Fibroblast of mammary gland (primary cell): ENCODE measurements at regions not wholly inside any gene's neighbourhood (a gene's known extent, or its start where the extent isn't known, plus 50 kb on each side); places are given as distances from the start of the nearest gene placed in this dataset.

Source experiments
- DNase-seq: peaks from one replicate; pipeline ENCODE4 v3.0.0-alpha.2; 2010; ENCODE audit warnings: low read depth
- H3K4me3 ChIP-seq: 2 replicates; pipeline ENCODE4 v1.5.1; 2011; ENCODE audit warnings: low read depth, mild to moderate bottlenecking, low read length, moderate library complexity; ENCODE audit not compliant: control insufficient read depth
- TF ChIP-seq, protein P1 (sequence below): conservative IDR thresholded peaks from 2 replicates; pipeline ENCODE4 v1.5.1; 2011; ENCODE audit warnings: low read depth, low read length, inconsistent platforms; ENCODE audit not compliant: control insufficient read depth, insufficient read depth

DNA sequence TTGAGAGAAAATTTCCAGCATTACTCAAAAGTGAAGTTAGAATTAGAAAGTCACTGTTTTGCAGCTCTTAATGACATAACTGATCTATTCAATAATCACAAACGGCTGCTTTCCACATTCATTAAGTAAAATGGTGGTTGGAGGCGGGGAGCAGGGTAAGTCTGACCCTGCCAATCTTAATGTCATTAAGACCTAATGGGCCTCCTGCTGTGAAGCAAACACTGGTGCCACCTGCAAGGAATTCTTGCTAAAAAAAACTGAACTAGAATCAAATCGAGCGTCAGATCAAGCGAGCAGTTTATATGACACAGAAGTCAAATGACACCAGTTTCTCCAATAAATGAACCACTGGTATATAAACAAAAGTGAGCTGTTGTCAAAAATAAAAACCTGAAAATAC lies 351.5 kb downstream of the BRD1 start:
- no peak for DNase-seq
- TF ChIP-seq, protein P1, sequence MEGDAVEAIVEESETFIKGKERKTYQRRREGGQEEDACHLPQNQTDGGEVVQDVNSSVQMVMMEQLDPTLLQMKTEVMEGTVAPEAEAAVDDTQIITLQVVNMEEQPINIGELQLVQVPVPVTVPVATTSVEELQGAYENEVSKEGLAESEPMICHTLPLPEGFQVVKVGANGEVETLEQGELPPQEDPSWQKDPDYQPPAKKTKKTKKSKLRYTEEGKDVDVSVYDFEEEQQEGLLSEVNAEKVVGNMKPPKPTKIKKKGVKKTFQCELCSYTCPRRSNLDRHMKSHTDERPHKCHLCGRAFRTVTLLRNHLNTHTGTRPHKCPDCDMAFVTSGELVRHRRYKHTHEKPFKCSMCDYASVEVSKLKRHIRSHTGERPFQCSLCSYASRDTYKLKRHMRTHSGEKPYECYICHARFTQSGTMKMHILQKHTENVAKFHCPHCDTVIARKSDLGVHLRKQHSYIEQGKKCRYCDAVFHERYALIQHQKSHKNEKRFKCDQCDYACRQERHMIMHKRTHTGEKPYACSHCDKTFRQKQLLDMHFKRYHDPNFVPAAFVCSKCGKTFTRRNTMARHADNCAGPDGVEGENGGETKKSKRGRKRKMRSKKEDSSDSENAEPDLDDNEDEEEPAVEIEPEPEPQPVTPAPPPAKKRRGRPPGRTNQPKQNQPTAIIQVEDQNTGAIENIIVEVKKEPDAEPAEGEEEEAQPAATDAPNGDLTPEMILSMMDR, result no peak
- H3K4me3 ChIP-seq, result no peak overlapping the region

DNA sequence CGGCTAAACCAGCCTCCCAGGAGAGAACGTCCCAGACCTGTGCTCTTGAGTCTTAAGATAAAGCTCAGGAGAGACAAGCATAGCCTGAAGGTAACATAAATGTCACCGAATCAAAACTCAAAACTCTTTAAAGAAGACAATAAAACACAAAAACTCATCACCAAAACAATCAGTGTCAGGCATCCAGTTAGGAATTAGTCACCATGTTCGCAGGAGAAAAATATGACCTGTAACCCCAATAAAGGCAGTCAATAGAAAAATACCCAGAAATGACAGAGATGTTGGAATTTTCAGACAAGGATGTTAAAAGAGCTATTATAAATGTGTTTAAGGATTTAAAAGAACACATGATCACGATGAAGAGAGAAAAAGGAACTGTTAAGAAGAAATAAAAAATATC lies 352.4 kb downstream of the BRD1 start:
- TF ChIP-seq, protein P1, result no peak
- no peak for DNase-seq

DNA sequence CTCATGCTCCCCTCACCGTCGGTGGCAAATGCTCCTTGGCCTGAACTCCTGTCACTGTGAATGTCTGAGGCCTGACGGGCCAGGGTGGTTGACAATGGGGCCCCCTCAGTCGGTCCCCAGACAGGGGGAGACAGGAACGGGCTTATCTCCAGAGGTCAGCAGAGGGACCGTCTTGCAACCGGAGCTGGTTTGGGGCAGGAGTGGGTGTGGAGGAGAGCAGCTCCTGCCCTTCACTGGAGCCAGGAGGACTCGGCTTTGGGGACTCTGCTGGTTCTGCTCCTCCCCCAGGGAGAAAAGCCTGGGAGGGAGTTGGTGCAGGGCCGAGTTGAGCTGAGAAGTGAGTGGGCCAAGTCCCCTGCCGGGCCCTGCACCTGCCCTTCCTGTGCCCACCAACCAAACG lies 354.4 kb downstream of the BRD1 start:
- H3K4me3 ChIP-seq, result no peak overlapping the region
- DNase-seq, result no peak
- TF ChIP-seq, protein P1, result no peak

More for the DNA sequence above, 352.4 kb downstream of the BRD1 start:
- no peak overlapping the region for H3K4me3 ChIP-seq

DNA sequence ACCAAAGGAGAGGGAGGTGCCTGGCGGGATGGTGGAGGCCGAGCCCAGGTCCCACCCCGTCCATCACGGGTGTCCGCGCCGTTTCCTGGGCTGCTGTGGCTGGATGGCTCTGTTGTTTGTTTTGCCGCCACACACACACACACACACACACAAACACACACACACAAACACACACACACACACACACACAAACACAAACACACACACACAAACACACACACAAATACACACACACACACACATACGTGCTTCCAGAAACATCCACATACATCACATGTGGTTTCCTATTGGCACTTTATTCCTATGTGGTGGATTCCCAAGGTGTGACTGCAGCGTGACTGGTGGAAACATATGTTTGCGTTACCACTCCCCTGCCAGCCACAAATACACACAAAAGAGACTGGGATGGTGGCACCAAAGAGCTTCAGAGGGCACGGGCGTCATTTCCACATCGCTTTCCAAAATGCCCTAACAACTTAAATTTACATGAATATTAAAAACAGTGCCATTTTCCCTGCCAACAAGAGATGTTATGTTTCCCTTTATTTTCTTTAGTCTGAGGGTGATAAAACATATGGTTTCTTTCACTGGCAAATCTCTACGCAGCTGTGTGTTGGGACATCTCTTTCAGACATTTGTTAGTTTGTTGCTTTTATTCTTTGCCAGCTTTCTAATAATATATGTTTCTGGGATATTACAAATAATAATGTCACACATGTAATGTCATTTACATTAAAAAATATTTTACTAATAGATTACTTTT lies 356.8 kb downstream of the BRD1 start:
- no peak for DNase-seq
- TF ChIP-seq, protein P1, result no peak
- H3K4me3 ChIP-seq, result no peak overlapping the region

DNA sequence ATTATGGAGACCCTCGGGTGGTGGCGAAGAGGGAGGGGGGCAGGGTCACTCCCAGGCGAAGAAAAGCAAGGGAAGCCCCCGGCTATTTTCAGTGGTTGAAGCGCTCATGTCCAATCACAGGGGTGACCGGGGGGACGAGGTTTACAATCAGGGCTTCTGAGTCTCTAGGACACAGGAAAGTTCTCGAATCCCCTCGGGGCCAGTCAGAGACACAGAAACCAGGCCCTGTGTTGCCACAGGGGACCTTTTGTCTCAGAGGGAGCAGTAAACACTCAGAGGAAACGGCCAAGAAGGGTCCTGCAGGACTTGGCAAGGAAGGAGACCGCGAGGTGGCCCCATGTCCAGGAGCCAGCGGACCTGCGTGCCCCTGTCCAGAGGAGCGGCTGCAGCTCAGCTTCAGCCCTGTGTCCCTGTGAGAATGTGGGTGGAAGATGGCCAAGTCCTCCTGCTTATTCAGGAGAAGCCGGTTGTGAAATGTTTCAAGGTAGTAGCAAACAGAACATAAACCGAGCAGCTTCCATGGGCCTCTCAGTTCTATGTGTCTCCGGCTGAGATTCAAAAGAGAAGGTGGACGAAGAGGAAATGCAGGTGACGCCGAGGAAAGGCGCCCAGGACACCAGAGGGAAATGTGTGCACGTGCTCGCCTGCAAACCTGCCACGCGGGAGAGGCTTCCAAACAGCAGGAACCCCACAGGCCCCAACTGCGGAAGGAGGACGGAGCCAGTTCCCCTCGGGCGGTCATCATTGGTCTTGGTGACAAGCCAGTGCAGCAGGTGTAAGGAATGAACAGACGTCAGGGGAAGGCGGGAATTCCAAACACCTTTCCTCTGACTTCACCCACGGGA lies 357.6 kb downstream of the BRD1 start:
- no peak overlapping the region for H3K4me3 ChIP-seq
- no peak for DNase-seq
- TF ChIP-seq, protein P1, result no peak

DNA sequence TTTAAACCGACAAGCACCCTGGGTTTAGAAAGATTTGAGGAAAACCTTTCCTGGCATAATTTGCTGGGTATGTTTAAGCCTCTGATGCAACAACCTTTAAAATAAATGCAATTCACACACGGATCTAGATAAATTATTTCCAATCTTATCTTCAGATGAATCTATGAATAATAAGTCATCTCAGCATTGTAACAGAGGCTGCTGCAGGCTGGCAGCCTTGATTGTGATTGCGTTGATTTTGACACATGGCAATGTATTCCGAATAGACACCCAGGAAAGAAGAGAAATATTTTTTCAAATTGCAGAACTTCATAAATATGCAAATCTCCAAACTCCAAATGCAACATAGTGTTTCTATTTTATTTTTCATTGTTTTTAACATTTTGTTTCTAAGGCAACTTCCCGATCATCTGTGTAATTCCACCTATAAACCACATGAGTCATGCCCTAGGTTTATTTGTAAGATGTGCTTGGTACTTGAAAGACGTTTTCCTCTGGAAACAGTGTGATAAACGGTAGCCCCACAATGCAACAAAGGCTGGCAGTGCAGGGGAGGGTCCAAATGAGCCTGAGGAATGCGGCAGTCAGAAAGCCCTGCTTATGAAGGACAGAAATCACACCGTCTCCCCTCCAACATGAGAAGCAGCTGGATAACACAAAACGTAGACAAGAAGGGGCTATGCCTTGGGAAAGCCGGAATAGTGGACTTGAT lies 359.0 kb downstream of the BRD1 start:
- no peak overlapping the region for H3K4me3 ChIP-seq
- TF ChIP-seq, protein P1, result no peak
- DNase-seq, result no peak
